H9 (cell line): ENCODE measurements at regions not wholly inside any gene's neighbourhood (a gene's known extent, or its start where the extent isn't known, plus 50 kb on each side); places are given as distances from the start of the nearest gene placed in this dataset.

Experiments used
- DNase-seq: peaks from one replicate; pipeline ENCODE4 v3.0.0-alpha.2; 2017
- H2AFZ ChIP-seq: one replicate; pipeline ENCODE4 v1.6.1; 2013; ENCODE audit warnings: mild to moderate bottlenecking, low read length, control low read depth, moderate library complexity
- H2AK5ac ChIP-seq: 2 replicates; pipeline ENCODE4 v1.6.1; 2013; ENCODE audit warnings: low read length, control low read depth, mixed read lengths; ENCODE audit not compliant: insufficient read length
- H2BK120ac ChIP-seq: one replicate; pipeline ENCODE4 v1.6.1; 2013; ENCODE audit warnings: low read depth, mild to moderate bottlenecking, low read length, control low read depth, inconsistent platforms; ENCODE audit not compliant: poor library complexity, severe bottlenecking
- H2BK12ac ChIP-seq: 2 replicates; pipeline ENCODE4 v1.6.1; 2013; ENCODE audit warnings: low read length, control low read depth, mixed read lengths, low read depth; ENCODE audit not compliant: insufficient read length
- H2BK15ac ChIP-seq: 2 replicates; pipeline ENCODE4 v1.6.1; 2013; ENCODE audit warnings: low read depth, low read length, control low read depth
- H2BK20ac ChIP-seq: one replicate; pipeline ENCODE4 v1.6.1; 2013; ENCODE audit warnings: low read depth, mild to moderate bottlenecking, low read length, control low read depth, inconsistent platforms; ENCODE audit not compliant: poor library complexity, severe bottlenecking
- H2BK5ac ChIP-seq: 2 replicates; pipeline ENCODE4 v1.6.1; 2013; ENCODE audit warnings: low read length, control low read depth, mixed read lengths; ENCODE audit not compliant: insufficient read length
- H3K14ac ChIP-seq: 2 replicates; pipeline ENCODE4 v1.6.1; 2013; ENCODE audit warnings: low read length, control low read depth; ENCODE audit not compliant: insufficient read depth
- H3K18ac ChIP-seq: 2 replicates; pipeline ENCODE4 v1.6.1; 2013; ENCODE audit warnings: low read depth, mild to moderate bottlenecking, mixed read lengths, low read length, control low read depth; ENCODE audit not compliant: insufficient read length
- H3K23ac ChIP-seq: 2 replicates; pipeline ENCODE4 v1.6.1; 2013; ENCODE audit warnings: low read length, control low read depth, mixed read lengths, low read depth; ENCODE audit not compliant: insufficient read length
- H3K23me2 ChIP-seq: 2 replicates; pipeline ENCODE4 v1.6.1; 2013; ENCODE audit warnings: low read depth, mild to moderate bottlenecking, mixed read lengths, low read length, control low read depth; ENCODE audit not compliant: insufficient read length, poor library complexity, severe bottlenecking
- H3K27ac ChIP-seq: 2 replicates; pipeline ENCODE4 v1.5.1; 2013; ENCODE audit warnings: low read length, control low read depth, mixed read lengths, low read depth; ENCODE audit not compliant: insufficient read length
- H3K27me3 ChIP-seq: 2 replicates; pipeline ENCODE4 v1.6.1; 2013; ENCODE audit warnings: low read length, control low read depth, inconsistent platforms; ENCODE audit not compliant: insufficient read depth
- H3K4ac ChIP-seq: 2 replicates; pipeline ENCODE4 v1.6.1; 2013; ENCODE audit warnings: low read depth, mild to moderate bottlenecking, control low read depth, inconsistent platforms, low read length, moderate library complexity
- H3K4me1 ChIP-seq: 2 replicates; pipeline ENCODE4 v1.6.1; 2013; ENCODE audit warnings: low read length, control low read depth, inconsistent platforms; ENCODE audit not compliant: insufficient read depth
- H3K4me2 ChIP-seq: 2 replicates; pipeline ENCODE4 v1.6.1; 2013; ENCODE audit warnings: low read length, control low read depth, mixed read lengths; ENCODE audit not compliant: insufficient read length, insufficient read depth
- H3K56ac ChIP-seq: 2 replicates; pipeline ENCODE4 v1.6.1; 2013; ENCODE audit warnings: low read depth, mild to moderate bottlenecking, mixed read lengths, low read length, control low read depth; ENCODE audit not compliant: insufficient read length
- H3K79me1 ChIP-seq: 2 replicates; pipeline ENCODE4 v1.6.1; 2013; ENCODE audit warnings: low read depth, mild to moderate bottlenecking, moderate library complexity, low read length, control low read depth, inconsistent platforms; ENCODE audit not compliant: insufficient read depth, poor library complexity, severe bottlenecking
- H3K79me2 ChIP-seq: 2 replicates; pipeline ENCODE4 v1.6.1; 2013; ENCODE audit warnings: low read length, control low read depth, inconsistent platforms; ENCODE audit not compliant: insufficient read depth
- H3K9ac ChIP-seq: 2 replicates; pipeline ENCODE4 v1.6.1; 2013; ENCODE audit warnings: low read length, control low read depth, mixed read lengths; ENCODE audit not compliant: insufficient read length; ENCODE audit errors: extremely low read depth
- H3K9me3 ChIP-seq: one replicate; pipeline ENCODE4 v1.6.1; 2013; ENCODE audit warnings: low read depth, low read length, inconsistent platforms; ENCODE audit not compliant: control insufficient read depth
- H3T11ph ChIP-seq: one replicate; pipeline ENCODE4 v1.6.1; 2013; ENCODE audit warnings: mild to moderate bottlenecking, low read length, control low read depth, inconsistent platforms
- H4K20me1 ChIP-seq: one replicate; pipeline ENCODE4 v1.6.1; 2013; ENCODE audit not compliant: control insufficient read depth, insufficient read length, insufficient read depth
- H4K5ac ChIP-seq: 2 replicates; pipeline ENCODE4 v1.6.1; 2013; ENCODE audit warnings: low read depth, mild to moderate bottlenecking, mixed read lengths, low read length, control low read depth; ENCODE audit not compliant: insufficient read length
- H4K8ac ChIP-seq: replicated peaks from 2 replicates; pipeline ENCODE4 v1.6.1; 2013; ENCODE audit warnings: low read length, control low read depth, mixed read lengths, low read depth; ENCODE audit not compliant: insufficient read length
- H4K91ac ChIP-seq: 2 replicates; pipeline ENCODE4 v1.6.1; 2013; ENCODE audit warnings: low read depth, mild to moderate bottlenecking, moderate library complexity, mixed read lengths, low read length, control low read depth; ENCODE audit not compliant: insufficient read length
- H3K27ac Mint-ChIP-seq, 3 experiments: 2 replicates in 2 of 3; 3 replicates in 1 of 3; pipeline ENCODE4 v1.8.0; 2020 to 2021; ENCODE audit warnings: mixed read lengths in 3 of 3, mild to moderate bottlenecking in 1 of 3, moderate library complexity in 1 of 3
- H3K27me3 Mint-ChIP-seq: 2 replicates; pipeline ENCODE4 v1.8.0; 2021; ENCODE audit warnings: low read depth, mild to moderate bottlenecking, moderate library complexity, mixed read lengths
- H3K36me3 Mint-ChIP-seq, 3 experiments: 2 replicates in 2 of 3; 3 replicates in 1 of 3; pipeline ENCODE4 v1.8.0; 2020 to 2021; ENCODE audit warnings: low read depth in 3 of 3, mixed read lengths in 3 of 3; ENCODE audit not compliant: insufficient read depth in 1 of 3
- H3K4me1 Mint-ChIP-seq, 2 experiments: 2 replicates each; pipeline ENCODE4 v1.8.0; 2020; ENCODE audit warnings: mixed read lengths in 2 of 2
- H3K4me3 Mint-ChIP-seq, 2 experiments: 2 replicates in 1 of 2; 3 replicates in 1 of 2; pipeline ENCODE4 v1.8.0; 2020 to 2021; ENCODE audit warnings: mild to moderate bottlenecking in 2 of 2, mixed read lengths in 2 of 2, moderate library complexity in 1 of 2
- H3K9me3 Mint-ChIP-seq, 2 experiments: 2 replicates in 1 of 2; 3 replicates in 1 of 2; pipeline ENCODE4 v1.8.0; 2020; ENCODE audit warnings: mild to moderate bottlenecking in 2 of 2, mixed read lengths in 2 of 2, moderate library complexity in 1 of 2
- CTCF ChIP-seq: fragments of 200-600 bp; sonication (generic); conservative IDR thresholded peaks from 3 replicates; pipeline ENCODE4 v1.8.0; 2021; ENCODE audit warnings: antibody characterized with exemption, mild to moderate bottlenecking
- WGBS: extraction: QIAGEN DNeasy Blood & Tissue Kit; methylation state at CpG from one replicate; pipeline ENCODE4 v1.1.7; 2013; ENCODE audit warnings: missing lambda C conversion rate, low lambda C conversion rate, mixed read lengths; ENCODE audit not compliant: insufficient read length; ENCODE audit errors: extremely low coverage; 5-methylcytosine and 5-hydroxymethylcytosine counted together

- H2BK12ac ChIP-seq: no peak overlapping the region
- H4K8ac ChIP-seq: no peak overlapping the region
- no peak overlapping the region for H3K9ac ChIP-seq
- H4K20me1 ChIP-seq: no peaks in the 10 kb centered on the region
- Mint-ChIP-seq H3K27ac (no peak overlapping the region), H3K36me3 (no peaks in the 10 kb centered on the region), H3K4me1 (no peaks in the 10 kb centered on the region), H3K27me3 (peaks cover 7% of the 10 kb centered on the region), H3K9me3 (no peaks in the 10 kb centered on the region), H3K4me3 (no peak overlapping the region)
- H3K9me3 ChIP-seq: no peaks in the 10 kb centered on the region
- no CpG with 5 or more reads among the region's 3 CpGs for WGBS
- H4K91ac ChIP-seq: no peak overlapping the region
- H2BK20ac ChIP-seq: no peak overlapping the region
- no peak overlapping the region for H3K56ac ChIP-seq
- H3T11ph ChIP-seq: no peak overlapping the region
- no peak overlapping the region for H3K23ac ChIP-seq
- H2BK5ac ChIP-seq: no peak overlapping the region
- H3K23me2 ChIP-seq: no peaks in the 10 kb centered on the region
- no peaks in the 10 kb centered on the region for H3K79me1 ChIP-seq
- H3K27ac ChIP-seq: no peak overlapping the region
- H3K18ac ChIP-seq: no peak overlapping the region
- H3K4ac ChIP-seq: no peak overlapping the region
- no peaks in the 10 kb centered on the region for H3K27me3 ChIP-seq
- no peaks in the 10 kb centered on the region for H3K79me2 ChIP-seq
- H2AK5ac ChIP-seq: no peak overlapping the region
- H3K4me1 ChIP-seq: no peaks in the 10 kb centered on the region
- no peak overlapping the region for H2BK120ac ChIP-seq
- H2BK15ac ChIP-seq: no peak overlapping the region
- H3K14ac ChIP-seq: no peak overlapping the region
- no peak overlapping the region for H4K5ac ChIP-seq
- no peak for TF ChIP-seq CTCF
- H2AFZ ChIP-seq: no peak overlapping the region
- no peak for DNase-seq
- H3K4me2 ChIP-seq: no peak overlapping the region
Observed at GRCh38 chr1:157302199-157302497, 164.0 kb upstream of the ETV3 start.
